K562 (cell line): ENCODE measurements at regions not wholly inside any gene's neighbourhood (a gene's known extent, or its start where the extent isn't known, plus 50 kb on each side); places are given as distances from the start of the nearest gene placed in this dataset.

ENCODE experiments used
- BRCA1 ChIP-seq, 2 experiments: fragments of 450-650 bp in 1 of 2; sonication (generic) in 1 of 2; formaldehyde crosslinking in 1 of 2; IDR thresholded peaks; 2 replicates each; pipeline versions ENCODE4 v1.5.0 to v1.6.1; 2017 to 2020; ENCODE audit warnings: mild to moderate bottlenecking in 1 of 2, missing genetic modification reagents in 1 of 2
- EP300 ChIP-seq: IDR thresholded peaks from 2 replicates; pipeline ENCODE4 v1.6.1; 2012; ENCODE audit warnings: low read length, improper control_type of control experiment
- FOSL1 ChIP-seq: fragments of 200-800 bp; sonication (Bioruptor generic); conservative IDR thresholded peaks from 2 replicates; pipeline ENCODE4 v1.6.1; 2016; ENCODE audit warnings: missing genetic modification characterization, missing compliant biosample characterization
- MAFG ChIP-seq: fragments of 450-650 bp; conservative IDR thresholded peaks from 2 replicates; pipeline ENCODE4 v1.6.1; 2016; ENCODE audit warnings: missing genetic modification characterization, missing compliant biosample characterization
- MEF2D ChIP-seq: conservative IDR thresholded peaks from 2 replicates; pipeline ENCODE4 v1.6.1; 2016; ENCODE audit warnings: low read depth, missing genetic modification characterization, missing compliant biosample characterization
- MIER1 ChIP-seq: fragments of 450-650 bp; IDR thresholded peaks from 2 replicates; pipeline ENCODE4 v1.6.1; 2016; ENCODE audit warnings: antibody characterized with exemption, mild to moderate bottlenecking, low read depth
- NELFE ChIP-seq: IDR thresholded peaks from 2 replicates; pipeline ENCODE4 v1.6.1; 2011; ENCODE audit warnings: mild to moderate bottlenecking; ENCODE audit not compliant: insufficient read depth, insufficient read length
- NFATC3 ChIP-seq: fragments of 450-650 bp; IDR thresholded peaks from 2 replicates; pipeline ENCODE4 v1.6.1; 2017; ENCODE audit warnings: mild to moderate bottlenecking
- NFRKB ChIP-seq: fragments of 450-650 bp; IDR thresholded peaks from 2 replicates; pipeline ENCODE4 v1.6.1; 2016; ENCODE audit warnings: low read depth
- PHF8 ChIP-seq: fragments of 200-600 bp; sonication (generic); IDR thresholded peaks from 2 replicates; pipeline ENCODE4 v1.6.1; 2012; ENCODE audit warnings: mixed run types, mild to moderate bottlenecking, inconsistent platforms, low read length, moderate library complexity, borderline replicate concordance
- RBBP5 ChIP-seq: fragments of 200-600 bp; sonication (generic); IDR thresholded peaks from 2 replicates; pipeline ENCODE4 v1.6.1; 2012; ENCODE audit warnings: borderline replicate concordance, mild to moderate bottlenecking, low read length, control low read depth, inconsistent platforms; ENCODE audit not compliant: insufficient read depth, poor library complexity, severe bottlenecking
- SPI1 ChIP-seq: IDR thresholded peaks from 2 replicates; pipeline ENCODE4 v1.6.1; 2011; ENCODE audit warnings: low read depth, low read length, control low read depth, borderline replicate concordance
- ZBTB1 ChIP-seq: sonication (generic); formaldehyde crosslinking; IDR thresholded peaks from 2 replicates; pipeline ENCODE4 v1.8.1; 2023; ENCODE audit warnings: missing genetic modification reagents, low read depth, mild to moderate bottlenecking, borderline replicate concordance
- ZFP36 ChIP-seq: fragments of 150-350 bp; IDR thresholded peaks from 2 replicates; pipeline ENCODE4 v1.6.1; 2018; ENCODE audit warnings: low read length, low read depth; ENCODE audit not compliant: partially characterized antibody
- ZNF124 ChIP-seq: sonication (generic); formaldehyde crosslinking; IDR thresholded peaks from 2 replicates; pipeline ENCODE4 v1.8.1; 2022; ENCODE audit warnings: missing genetic modification reagents
- ZNF140 ChIP-seq: fragments of 250-450 bp; sonication (Bioruptor Pico); IDR thresholded peaks from 2 replicates; pipeline ENCODE4 v1.8.0; 2021; ENCODE audit warnings: moderate library complexity, mild to moderate bottlenecking, inconsistent platforms
- TF ChIP-seq, protein P1 (sequence below): fragments of 450-650 bp; IDR thresholded peaks from 2 replicates; pipeline ENCODE4 v1.6.1; 2016; ENCODE audit warnings: borderline replicate concordance
- TF ChIP-seq, protein P2 (sequence below): sonication (generic); formaldehyde crosslinking; IDR thresholded peaks from 2 replicates; pipeline ENCODE4 v1.8.1; 2023; ENCODE audit warnings: mild to moderate bottlenecking, missing genetic modification reagents
- TF ChIP-seq, protein P3 (sequence below), 2 experiments: fragments of 450-650 bp in 1 of 2; sonication (generic) in 1 of 2; formaldehyde crosslinking in 1 of 2; IDR thresholded peaks in 1 of 2; conservative IDR thresholded peaks in 1 of 2; 2 replicates each; pipeline versions ENCODE4 v1.6.1 to v1.8.1; 2016 to 2023; ENCODE audit warnings: mild to moderate bottlenecking in 2 of 2, moderate library complexity in 2 of 2, inconsistent platforms in 1 of 2, missing genetic modification reagents in 1 of 2
- TF ChIP-seq, protein P4 (sequence below): sonication (generic); formaldehyde crosslinking; IDR thresholded peaks from 2 replicates; pipeline ENCODE4 v1.9.0; 2022; ENCODE audit warnings: mild to moderate bottlenecking, missing genetic modification reagents
- TF ChIP-seq, protein P5 (sequence below): fragments of 450-650 bp; formaldehyde crosslinking; IDR thresholded peaks from 2 replicates; pipeline ENCODE4 v1.4.0; 2022; ENCODE audit warnings: missing genetic modification characterization

DNA sequence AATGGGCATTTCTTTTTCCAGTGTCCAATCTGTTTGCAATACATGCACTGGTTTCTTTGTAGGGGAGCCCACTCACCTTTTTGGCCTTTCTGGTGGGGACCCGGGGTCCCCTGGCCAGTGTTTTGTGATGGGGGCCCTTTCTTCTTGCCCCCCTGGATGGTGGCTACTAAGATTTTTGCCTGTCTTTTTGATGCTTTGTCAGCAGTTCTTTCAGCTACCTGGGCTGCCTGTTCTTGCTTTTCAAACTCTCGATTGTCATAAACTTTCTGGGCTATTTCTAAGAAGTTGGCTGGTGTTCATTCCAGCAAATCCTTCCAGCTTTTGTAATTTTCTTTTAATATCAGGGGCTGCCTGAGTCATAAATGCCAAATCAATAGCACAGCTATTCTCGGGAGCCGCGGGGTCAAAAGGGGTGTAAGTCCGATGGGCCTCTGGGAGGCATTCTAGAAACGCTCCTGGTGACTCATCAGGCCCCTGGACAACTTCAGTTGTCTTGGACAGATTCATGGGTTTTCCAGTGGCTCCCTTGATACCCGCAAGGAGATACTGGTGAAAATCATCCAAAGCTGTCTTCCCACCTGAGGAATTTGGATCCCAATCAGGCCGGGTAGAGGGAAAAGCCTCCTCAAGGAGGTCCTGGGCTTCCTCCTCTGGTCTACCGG, 79.0 kb downstream of the PRR15 start (continued):
- TF ChIP-seq, protein P1, sequence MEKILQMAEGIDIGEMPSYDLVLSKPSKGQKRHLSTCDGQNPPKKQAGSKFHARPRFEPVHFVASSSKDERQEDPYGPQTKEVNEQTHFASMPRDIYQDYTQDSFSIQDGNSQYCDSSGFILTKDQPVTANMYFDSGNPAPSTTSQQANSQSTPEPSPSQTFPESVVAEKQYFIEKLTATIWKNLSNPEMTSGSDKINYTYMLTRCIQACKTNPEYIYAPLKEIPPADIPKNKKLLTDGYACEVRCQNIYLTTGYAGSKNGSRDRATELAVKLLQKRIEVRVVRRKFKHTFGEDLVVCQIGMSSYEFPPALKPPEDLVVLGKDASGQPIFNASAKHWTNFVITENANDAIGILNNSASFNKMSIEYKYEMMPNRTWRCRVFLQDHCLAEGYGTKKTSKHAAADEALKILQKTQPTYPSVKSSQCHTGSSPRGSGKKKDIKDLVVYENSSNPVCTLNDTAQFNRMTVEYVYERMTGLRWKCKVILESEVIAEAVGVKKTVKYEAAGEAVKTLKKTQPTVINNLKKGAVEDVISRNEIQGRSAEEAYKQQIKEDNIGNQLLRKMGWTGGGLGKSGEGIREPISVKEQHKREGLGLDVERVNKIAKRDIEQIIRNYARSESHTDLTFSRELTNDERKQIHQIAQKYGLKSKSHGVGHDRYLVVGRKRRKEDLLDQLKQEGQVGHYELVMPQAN, result no peak
- TF ChIP-seq MAFG (tag), result peak; percentile 61
- TF ChIP-seq, protein P2, sequence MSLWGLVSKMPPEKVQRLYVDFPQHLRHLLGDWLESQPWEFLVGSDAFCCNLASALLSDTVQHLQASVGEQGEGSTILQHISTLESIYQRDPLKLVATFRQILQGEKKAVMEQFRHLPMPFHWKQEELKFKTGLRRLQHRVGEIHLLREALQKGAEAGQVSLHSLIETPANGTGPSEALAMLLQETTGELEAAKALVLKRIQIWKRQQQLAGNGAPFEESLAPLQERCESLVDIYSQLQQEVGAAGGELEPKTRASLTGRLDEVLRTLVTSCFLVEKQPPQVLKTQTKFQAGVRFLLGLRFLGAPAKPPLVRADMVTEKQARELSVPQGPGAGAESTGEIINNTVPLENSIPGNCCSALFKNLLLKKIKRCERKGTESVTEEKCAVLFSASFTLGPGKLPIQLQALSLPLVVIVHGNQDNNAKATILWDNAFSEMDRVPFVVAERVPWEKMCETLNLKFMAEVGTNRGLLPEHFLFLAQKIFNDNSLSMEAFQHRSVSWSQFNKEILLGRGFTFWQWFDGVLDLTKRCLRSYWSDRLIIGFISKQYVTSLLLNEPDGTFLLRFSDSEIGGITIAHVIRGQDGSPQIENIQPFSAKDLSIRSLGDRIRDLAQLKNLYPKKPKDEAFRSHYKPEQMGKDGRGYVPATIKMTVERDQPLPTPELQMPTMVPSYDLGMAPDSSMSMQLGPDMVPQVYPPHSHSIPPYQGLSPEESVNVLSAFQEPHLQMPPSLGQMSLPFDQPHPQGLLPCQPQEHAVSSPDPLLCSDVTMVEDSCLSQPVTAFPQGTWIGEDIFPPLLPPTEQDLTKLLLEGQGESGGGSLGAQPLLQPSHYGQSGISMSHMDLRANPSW (CRISPR knock-in tag), result no peak
- TF ChIP-seq ZFP36, result no peak
- TF ChIP-seq FOSL1, result peak; percentile 69
- no peak for TF ChIP-seq ZBTB1 (CRISPR knock-in tag)
- no peak for TF ChIP-seq NFATC3
- TF ChIP-seq, protein P3, sequence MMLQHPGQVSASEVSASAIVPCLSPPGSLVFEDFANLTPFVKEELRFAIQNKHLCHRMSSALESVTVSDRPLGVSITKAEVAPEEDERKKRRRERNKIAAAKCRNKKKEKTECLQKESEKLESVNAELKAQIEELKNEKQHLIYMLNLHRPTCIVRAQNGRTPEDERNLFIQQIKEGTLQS (IDR thresholded peaks at IDR 0.05), result peak; percentile 70
- TF ChIP-seq, protein P3 (CRISPR knock-in tag; conservative IDR thresholded peaks at IDR 0.05), result no peak
- TF ChIP-seq SPI1, result no peak
- TF ChIP-seq ZNF124, result no peak
- TF ChIP-seq NFRKB, result no peak
- TF ChIP-seq NELFE, result no peak
- no peak for TF ChIP-seq EP300
- no peak for TF ChIP-seq BRCA1 (IDR thresholded peaks at IDR 0.05)
- no peak for TF ChIP-seq BRCA1 (CRISPR knock-in tag; IDR thresholded peaks at IDR 0.05)
- TF ChIP-seq MIER1, result no peak
- TF ChIP-seq ZNF140 (CRISPR knock-in tag), result no peak
- TF ChIP-seq, protein P4, sequence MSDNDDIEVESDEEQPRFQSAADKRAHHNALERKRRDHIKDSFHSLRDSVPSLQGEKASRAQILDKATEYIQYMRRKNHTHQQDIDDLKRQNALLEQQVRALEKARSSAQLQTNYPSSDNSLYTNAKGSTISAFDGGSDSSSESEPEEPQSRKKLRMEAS (CRISPR knock-in tag), result no peak
- TF ChIP-seq RBBP5, result no peak
- TF ChIP-seq, protein P5, sequence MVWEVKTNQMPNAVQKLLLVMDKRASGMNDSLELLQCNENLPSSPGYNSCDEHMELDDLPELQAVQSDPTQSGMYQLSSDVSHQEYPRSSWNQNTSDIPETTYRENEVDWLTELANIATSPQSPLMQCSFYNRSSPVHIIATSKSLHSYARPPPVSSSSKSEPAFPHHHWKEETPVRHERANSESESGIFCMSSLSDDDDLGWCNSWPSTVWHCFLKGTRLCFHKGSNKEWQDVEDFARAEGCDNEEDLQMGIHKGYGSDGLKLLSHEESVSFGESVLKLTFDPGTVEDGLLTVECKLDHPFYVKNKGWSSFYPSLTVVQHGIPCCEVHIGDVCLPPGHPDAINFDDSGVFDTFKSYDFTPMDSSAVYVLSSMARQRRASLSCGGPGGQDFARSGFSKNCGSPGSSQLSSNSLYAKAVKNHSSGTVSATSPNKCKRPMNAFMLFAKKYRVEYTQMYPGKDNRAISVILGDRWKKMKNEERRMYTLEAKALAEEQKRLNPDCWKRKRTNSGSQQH (CRISPR knock-in tag), result no peak
- no peak for TF ChIP-seq MEF2D (tag)
- no peak for TF ChIP-seq PHF8
